ENCODE measurements at regions not wholly inside any gene's neighbourhood (a gene's known extent, or its start where the extent isn't known, plus 50 kb on each side); places are given as distances from the start of the nearest gene placed in this dataset.
"Not testable (repeated sequence)": the region's sequence is repeated elsewhere in the genome, so short reads cannot be mapped to it uniquely, and the experiment has no call there.

DNA sequence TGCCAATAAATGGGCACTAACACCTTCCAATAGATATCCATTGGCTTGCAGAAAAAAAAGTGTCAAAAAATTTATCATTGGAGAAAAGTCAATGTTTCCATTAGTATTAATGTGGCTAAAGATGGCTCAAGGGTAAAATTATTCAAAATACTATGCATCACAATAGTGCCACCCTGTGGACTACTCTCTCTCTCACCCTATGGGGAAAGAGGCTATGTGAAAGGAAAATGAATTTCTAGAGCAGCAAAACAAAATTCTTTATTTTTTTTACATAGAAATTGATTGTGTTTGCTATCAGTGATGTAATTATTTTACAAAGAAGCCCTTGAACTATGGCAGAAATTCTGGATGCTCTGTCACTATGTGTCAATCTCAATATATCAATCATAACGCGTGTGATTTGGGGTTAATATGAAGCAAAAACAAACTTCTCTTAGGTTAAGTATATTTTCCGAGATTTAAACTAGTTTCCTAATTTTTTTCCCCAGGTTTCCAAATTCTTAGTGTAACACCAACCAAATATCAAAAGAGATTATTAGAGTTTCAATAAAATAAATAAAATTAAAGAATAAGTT is 193.9 kb downstream of the USP22 start:
- DNase-seq = not testable (repeated sequence)

GRCh38 chr17:20851591-20852238 is 191.1 kb downstream of the USP22 start:
- peak; percentile 16 for DNase-seq

- DNase-seq = peak; percentile 40
Observed at GRCh38 chr17:20852239-20852989, 190.4 kb downstream of the USP22 start.

GRCh38 chr17:20852990-20853370 is 189.8 kb downstream of the USP22 start:
- no peak for DNase-seq

DNA sequence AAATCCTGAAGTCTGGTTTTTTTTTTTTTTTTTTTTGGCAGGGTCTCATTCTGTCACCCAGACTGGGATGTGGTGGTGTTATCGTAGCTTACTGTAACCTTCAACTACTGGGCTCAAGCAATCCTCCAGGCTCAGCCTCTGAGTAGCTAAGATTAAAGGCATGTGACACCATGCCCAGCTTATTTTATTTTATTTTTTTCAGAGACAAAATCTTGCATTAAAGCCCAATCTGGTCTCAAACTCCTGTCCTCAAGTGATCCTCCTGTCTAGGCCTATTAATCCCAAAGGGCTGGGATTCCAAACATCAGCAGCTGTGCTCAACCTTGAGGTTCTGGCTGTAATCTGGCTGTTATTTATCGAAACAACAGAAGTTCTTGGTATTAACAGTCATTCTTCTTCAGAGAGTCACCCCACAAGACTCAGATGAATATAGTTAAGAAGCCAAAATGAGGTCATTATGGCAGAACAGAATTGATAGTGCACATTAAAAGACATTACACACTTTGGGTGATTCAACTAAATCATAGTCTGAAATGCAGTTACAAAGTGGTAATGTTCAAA is 186.8 kb downstream of the USP22 start:
- not testable (repeated sequence) for DNase-seq

- not testable (repeated sequence) for DNase-seq
Observed at GRCh38 chr17:20866444-20867209, 176.2 kb downstream of the USP22 start.

- not testable (repeated sequence) for DNase-seq
Observed at GRCh38 chr17:20867436-20867937, 175.3 kb downstream of the USP22 start.

GRCh38 chr17:20867938-20868661 is 174.7 kb downstream of the USP22 start:
- DNase-seq = not testable (repeated sequence)

- not testable (repeated sequence) for DNase-seq
Observed at GRCh38 chr17:20868662-20869007, 174.2 kb downstream of the USP22 start.

- DNase-seq = not testable (repeated sequence)
Observed at GRCh38 chr17:20873173-20873572, 169.6 kb downstream of the USP22 start.

DNA sequence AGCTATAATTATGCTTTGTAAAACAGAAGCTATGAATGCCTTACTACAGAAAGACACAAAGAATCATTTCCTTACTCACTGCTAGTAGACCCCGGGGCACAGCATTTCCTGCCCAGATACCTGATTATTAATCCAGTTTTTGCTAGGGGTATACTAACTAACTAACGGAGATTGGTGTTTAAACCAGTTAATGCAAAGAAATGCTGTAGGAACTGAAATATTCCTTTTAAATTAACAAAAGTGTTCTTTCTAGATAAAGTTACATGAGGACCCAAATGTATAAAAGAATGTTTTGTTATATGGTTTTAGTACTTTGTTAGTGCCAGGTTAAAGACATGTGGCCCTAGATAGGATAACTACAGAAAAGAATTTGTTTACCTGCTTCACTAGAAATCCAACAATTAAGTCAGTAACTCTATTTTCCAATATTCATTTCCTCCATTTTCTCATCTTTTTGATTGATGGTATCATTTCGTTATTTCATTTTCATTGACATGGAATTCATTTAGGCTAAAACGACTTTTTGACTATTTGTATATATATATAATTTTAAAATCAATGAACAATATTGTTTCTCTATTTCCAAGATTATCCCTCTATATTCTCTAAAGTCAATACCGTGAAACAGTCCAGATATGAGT is 169.0 kb downstream of the USP22 start:
- DNase-seq = not testable (repeated sequence)

GRCh38 chr17:20877384-20877783 is 165.4 kb downstream of the USP22 start:
- not testable (repeated sequence) for DNase-seq

DNA sequence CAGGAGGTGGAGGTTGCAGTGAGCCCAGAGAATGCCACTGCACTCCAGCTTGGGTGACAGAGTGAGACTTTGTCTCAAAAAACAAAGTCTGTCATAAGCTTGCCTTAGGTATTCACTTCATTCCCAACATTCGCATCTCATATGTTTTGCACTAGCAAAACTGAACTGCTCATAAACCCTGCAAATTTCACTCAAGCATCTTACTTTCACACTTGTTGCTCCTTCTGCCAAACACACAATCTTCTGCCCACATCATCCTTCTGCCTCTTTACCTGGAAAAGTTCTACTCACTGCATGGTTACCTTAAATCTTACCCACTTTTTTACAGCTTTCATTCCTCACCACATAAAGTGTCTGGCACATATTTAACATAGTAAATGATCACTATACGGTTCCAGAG is 152.5 kb downstream of the USP22 start:
- no peak for DNase-seq

DNA sequence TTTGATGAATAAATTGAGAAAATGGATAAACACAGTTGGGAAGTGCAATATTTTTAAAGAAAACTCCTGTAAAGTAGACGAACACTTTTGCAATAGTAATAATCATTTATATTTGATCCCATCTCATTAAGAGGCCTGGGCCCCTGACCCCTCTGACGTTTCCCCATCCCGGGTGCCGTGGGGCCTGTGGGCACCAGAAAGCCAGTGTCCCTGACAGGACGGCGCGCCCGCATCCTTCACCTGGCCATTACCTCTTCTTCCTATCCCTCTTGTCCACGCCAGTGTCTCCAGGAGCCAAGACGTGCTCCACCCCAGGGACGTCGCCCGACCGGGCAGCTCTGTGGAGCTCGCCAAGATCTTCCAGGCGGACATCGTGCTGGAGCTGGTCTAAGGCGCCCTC is 147.4 kb downstream of the USP22 start:
- DNase-seq = not testable (repeated sequence)

DNA sequence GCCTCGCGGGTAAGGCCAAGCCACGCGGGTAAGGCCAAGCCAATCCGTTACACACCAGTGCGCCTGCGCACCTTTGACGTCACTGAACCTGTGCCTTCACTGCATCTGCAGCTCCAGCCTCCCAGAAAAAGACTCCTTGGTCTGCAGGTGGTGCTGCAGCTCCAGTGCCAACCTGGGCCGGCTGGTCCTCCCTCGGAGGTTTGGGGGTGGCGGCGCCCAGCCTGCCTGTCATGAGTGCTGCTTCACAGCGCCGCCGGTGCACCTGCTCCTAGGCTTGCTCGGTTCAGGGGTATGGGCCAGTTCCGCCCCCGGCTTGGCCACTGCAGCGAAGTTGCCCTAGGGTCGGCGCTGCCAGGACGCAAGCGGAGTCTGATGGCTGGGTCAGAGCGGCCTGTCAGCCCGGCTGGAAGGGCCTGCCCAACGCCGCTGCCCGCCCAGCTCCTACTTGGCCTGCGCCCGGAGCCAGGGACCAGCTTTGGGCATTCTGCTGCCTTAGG is 146.6 kb downstream of the USP22 start:
- no peak for DNase-seq

GRCh38 chr17:20898726-20899125 is 144.1 kb downstream of the USP22 start:
- DNase-seq = not testable (repeated sequence)

- not testable (repeated sequence) for DNase-seq
Observed at GRCh38 chr17:20902496-20902895, 140.3 kb downstream of the USP22 start.

DNA sequence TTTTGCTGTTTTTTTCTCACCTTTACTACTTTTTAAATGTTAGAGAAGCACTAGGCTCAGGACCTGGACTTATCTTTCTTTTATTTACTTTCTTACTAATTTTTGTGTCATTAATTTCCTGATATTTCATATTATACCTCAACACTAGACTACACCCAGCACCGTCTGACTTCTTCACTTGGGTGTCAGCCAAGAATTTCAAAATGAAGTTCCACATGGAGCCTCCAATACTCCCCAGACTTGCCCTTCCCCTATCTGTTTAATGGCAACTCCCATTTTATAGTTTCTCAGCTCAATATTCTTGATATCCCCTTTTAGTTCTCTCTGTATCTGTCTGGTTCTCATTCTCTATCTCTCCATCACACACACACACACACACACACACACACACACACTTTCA is 139.3 kb downstream of the USP22 start:
- not testable (repeated sequence) for DNase-seq

DNA sequence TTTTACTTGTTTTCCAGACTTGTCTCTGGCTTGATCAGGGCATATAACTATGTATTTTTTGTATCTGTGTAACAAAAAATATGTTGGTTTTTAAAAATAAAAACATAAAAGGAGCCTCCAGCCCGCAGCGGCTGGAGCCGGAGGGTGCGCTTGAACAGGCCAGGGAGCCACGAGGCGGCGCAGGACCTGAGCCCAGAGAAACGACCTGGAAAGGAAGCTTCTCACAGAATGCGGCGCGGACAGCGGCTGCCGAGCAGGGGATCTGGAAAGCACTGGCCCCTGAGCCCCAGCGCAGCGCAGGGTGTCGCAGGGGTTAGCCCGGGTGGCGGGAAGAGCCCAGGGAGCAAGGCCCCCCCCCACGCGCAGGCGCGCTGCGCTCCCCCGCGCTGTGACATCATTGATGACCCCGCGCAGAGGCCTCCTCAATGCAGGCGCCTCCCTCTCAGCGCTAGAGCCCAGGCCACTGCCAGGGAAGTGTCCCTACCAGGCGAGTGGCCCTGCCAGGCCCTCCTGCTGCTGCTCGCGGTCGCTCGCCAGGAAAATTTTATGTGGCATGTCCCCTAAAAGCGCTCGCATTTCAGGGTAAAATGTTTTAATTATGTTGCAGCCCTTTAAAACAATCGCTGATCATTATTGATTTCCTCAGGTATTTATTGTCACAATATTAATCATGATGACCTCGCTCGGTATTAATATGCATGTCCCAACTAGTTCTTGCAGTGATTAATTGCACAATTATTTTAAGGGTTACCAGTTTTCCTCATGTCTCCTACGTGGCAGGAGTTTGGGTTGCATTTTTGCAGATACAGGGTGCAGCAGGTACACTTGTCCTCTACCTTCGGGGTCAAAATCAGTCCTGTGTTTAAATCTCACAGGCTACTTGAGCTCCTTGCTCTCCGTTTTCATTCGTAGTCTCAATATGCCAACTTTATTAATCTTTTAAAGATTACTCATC is 134.2 kb downstream of the USP22 start:
- DNase-seq = peak; percentile 39

DNA sequence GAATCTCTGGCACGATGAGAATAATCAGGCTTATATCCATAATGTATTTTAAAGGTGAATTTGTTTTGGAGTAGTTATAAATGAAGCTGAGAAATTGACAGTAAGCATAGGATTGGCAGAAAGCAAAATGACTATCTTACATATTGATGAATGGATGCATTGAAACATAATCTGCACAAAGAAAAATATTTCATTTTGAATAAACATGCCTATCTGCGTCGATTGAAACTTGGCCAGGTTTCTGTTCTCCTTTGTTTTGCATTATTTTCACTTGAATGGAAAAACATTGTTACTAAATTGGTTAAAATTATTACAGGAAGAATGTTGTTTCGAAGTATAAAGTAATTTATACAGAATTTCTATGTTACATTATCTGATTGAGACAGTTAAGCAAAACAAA is 128.2 kb downstream of the USP22 start:
- DNase-seq = no peak
